ENCODE measurements at regions not wholly inside any gene's neighbourhood (a gene's known extent, or its start where the extent isn't known, plus 50 kb on each side); places are given as distances from the start of the nearest gene placed in this dataset.
A peak's percentile ranks its signal among the peaks of the same experiment; 100 is the strongest.

DNA sequence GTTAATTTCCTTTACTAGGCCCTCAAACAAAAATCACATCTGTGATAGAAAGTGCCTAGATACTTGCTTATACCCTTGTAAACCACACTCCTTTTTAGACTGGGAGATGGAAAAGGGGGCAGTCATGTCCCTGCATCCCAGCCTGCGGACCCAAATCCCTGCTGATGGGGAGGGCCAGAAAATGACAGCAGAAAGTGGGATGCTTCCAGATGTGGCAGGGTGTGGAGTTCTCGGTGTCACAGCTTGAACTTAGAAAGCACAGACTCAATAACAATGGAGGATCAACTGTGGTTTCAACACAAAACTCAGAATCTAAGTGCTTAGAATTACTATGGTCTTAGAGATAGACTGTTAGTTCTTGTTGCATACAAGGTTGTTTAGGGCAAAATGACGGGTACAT is 95.6 kb upstream of the F3 start:
- DNase-seq = no peak

DNA sequence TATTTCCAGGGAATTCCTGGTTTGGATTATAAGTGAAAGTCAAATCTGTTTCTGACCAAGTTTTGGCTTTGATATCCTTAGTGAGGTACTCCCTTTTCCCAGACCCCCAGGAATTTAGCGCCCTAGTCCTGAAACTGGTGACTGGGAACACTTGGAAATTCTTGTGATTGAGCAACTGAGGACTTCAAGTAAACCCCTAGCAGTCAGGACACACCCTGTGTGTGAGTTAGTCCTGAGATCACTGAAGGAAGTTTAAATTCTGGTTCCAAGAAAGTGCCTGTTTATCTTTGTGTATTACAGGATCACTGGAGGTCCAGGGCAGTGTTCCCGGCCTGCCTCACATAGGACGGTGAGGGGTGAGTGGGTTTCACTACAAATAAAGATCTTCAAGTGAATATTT is 95.1 kb upstream of the F3 start:
- no peak for DNase-seq

DNA sequence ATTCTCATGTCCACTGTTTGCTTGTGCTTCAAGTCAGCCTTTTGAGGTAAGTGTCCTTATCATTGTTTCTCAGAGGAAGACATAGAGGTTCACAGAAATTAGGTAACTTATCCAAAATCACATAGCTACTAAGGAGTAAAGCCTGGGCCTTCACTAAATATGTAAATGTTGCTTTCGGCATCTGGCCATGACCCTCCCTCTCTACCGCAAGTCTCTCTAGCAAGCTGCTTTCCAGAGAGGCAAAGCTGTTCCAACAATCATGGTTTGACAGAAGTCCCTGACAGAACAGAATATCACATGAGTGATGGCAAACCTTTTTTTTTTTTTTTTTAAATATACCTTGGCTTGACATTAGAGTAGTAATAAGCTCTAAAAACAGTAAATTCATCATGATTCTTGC is 94.5 kb upstream of the F3 start:
- DNase-seq = no peak

DNA sequence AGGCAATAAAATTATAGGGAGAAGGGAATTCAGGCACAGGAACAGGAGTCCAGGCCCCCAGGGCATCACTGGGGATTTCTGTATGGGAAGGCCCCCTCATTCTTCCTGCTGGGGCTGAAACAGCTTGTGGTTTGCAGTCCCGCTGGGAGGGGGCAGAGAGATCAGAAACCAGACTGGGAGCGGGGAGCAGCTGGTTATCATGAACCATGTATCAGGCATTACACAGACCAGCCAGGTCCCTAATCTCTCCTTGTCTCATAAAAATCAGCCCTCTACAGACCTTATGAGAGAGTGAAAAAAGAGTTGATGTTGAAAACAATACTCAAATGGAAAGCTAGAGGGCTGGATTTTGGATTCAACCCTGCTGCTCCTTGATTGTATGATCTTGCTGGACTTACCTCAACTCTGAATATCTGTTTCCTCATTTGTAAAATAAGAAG is 93.4 kb upstream of the F3 start:
- no peak for DNase-seq

DNA sequence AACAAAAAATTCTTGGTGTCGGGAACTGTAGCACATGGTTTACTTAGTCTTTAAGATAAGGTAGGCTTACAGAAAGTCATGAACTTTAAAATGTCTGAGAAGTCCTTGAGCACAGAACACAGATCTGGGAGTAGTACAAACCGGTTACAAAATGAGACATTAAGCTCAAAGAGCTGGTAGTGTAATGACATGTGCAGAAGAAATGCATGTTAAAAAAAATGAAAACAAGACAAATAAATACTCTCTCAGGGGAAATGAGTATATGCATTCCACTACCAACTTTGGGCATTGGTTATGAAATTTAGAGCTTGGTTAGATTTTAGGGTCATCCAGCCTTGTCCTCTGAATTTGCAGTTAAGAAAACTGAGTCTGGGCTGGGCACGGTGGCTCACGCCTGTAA is 91.5 kb upstream of the F3 start:
- no peak for DNase-seq

DNA sequence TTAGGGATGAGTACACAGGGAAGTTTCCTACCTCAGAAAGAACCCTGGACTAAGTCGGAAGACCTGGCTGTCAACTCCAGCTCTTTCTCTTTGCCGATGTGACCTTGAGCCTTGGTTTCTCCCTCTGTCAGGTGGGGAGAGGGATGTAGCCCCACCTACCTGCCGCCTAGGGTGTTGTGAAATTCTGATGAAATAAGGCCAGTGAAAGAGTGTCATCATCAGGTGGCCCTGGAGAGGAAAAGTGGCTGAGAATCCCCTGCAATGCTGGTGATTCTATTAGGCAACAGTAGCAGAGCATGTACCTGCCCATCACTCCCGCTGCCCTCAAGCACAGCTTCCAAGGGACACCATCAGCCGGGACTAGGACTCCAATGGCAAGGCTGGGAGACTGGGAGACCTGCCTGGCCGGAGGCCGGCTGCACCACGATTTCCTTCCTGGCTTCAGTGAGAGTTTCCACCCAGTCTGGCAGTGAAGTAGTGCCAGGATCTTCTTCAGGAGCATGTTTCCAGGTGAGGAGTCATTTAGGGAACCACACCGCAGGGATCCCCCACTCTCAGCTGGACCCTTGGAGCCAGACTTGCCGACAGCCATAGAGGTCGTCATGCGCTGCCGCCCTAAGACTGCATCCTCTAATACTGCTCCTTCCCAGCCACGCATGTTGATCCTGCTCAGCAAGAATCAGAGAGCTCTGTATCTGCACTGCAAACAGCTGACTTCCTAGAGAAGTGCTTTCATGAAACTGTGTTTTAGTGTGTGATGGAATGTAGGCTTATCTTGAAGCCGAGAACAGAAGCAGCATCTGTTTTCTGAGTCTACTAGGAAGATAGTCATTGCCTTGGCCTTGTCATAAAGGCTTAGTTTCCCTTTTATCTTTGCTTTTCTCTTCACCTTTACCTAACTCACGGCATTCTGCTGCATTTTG is 88.0 kb upstream of the F3 start:
- no peak for DNase-seq

DNA sequence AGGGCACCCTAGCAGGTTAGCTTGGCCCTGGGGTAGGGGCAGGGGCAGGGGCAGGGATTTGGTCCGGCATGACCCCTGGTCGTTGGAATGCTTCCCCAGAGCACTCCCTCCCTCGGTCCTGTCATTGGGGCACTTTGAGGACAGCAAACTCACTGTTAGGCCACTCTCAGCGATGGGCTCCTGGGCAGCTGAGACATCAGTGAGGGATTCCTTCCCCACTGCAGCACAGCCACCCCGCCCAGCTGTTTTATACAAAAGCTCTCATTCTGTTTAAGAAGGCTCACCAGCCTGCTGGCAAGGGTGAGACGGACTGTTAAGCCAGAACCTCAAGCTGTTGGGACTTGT is 86.9 kb upstream of the F3 start:
- DNase-seq = no peak

DNA sequence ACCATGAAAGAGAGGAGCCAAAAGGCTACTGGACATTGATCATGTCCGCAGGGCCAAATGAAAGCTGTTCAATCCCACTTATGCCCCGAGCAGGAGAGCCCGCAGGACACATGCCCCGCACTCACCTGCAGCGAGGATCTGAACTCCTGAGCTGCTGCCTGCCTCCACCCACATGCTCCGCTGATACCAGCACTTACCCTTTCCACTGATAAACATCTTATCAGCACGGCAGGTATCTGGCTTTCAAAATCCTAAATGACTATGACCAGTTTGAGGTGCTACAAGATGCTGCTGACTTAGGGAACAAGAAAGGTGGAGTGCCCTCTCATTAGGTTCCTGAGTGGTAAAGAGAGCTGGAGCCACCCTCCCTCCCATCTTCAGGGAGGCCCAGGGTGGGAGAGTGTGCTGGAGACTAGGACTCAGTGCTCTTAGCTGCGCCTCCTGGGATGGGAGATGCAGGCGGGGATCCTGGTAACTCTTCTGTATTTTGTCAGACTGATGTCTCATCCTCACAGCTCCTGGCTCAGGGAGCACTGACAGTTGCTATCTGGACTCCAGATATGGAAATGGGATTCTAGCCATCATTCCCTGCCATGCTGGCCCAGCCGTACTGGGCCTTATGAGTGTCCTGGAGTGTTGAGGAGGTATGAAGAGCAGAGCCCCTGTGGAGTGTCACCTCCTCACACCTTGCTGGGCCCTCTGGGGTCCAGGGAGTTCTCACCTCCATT is 86.4 kb upstream of the F3 start:
- DNase-seq = no peak

DNA sequence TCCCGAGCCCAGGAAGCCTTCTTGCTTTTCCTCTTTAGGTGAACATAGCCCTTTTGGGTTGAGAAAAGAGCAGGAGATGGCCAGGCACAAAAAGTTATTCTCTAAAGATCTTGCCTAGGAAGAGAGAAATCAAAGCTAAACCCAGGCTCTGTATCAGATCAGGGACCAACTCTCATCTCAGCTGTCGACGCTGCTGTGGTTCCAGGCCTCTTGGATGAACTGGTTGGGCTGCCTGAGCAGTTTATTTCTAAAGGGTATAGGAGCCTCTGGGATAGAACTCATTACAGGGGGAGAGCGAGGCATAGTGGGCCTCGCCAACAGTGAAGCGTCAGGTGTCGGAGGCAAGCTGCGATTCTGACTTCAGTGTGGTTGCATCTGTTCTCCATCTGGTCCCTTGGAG is 82.6 kb upstream of the F3 start:
- no peak for DNase-seq

DNA sequence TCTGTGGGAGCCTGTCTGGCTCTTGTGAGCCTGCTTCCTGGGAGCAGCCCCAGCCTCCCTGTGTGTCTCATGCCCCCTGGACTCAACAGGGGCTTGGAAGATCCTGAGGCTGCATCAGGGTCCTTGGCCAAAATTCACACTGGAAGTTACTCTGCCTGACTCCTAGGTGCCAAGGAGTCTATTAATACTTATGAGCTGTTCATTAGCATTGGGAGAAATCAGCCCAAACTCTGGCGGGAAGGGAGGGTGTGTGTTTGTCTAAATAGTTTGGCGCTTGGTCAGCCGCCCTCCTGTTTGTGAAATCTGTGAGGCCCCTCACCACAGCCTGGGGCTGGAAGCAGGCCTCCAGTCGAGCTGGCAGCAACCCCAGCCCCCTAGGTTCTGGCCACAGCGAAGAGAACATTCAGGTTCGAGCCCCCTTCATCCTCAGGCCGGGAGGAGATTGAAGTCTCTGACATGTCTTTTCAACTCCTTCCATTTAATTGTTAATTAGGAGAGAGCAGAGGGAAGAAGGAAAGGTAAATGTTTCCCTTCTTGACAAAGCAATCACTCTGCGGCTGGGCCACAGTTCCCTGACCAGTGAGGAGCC is 82.1 kb upstream of the F3 start:
- no peak for DNase-seq

DNA sequence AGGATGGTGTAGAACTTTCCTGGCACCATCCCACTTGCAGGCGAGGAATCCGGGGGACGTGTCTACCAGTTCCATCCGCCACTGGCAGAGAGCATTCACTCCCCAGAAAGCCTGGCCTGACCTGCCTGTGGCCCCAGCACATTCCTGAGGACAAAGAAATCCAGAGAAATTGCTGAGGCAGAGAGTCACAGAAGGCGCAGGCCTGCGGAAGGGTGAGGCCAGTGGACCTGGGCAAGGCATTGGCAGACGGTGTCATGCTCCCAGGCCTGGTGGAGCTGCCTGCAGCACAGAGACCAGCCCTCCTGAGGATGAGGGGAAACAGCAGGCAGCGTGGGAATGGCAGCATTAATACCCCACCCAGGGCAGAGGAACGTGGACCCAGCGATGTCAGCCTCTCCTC is 81.2 kb upstream of the F3 start:
- no peak for DNase-seq

DNA sequence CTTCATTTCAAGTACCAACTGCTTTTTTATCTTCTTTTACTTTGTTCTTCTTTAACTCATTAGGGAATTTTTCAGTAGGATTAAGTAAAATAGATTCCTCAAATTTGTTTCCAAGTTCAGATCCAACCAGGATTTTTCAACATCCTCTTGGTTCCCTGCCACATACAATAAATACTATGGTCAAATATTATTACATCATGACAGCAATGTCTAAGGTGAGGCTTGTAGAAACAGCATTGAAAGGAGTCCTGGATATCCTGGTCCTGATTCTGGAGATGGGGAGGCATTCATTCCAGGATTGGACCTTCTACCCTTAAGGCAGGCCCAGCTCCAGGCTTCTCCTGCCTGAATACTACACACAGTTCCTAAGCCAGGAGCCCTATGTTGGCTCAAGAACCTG is 80.2 kb upstream of the F3 start:
- no peak for DNase-seq

DNA sequence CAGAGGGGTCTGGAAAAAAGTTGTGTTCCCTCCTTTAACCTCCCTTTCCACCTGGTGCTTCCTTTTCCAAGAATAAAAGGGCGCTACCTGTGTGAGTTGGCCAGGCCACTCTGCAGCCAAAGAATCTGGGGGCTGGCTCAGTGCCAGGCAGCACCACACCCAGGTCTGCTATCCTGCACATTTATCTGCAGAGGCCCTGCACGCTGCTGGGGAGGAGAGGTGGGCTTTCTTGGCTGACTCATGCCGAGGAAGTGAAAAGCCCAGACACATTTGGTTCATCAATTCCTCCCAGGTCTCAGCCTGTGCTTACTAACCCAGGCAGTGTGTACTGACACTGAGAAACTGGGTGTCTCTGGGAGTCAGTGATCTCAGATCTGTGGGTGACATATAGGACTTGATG is 79.8 kb upstream of the F3 start:
- DNase-seq = no peak

DNA sequence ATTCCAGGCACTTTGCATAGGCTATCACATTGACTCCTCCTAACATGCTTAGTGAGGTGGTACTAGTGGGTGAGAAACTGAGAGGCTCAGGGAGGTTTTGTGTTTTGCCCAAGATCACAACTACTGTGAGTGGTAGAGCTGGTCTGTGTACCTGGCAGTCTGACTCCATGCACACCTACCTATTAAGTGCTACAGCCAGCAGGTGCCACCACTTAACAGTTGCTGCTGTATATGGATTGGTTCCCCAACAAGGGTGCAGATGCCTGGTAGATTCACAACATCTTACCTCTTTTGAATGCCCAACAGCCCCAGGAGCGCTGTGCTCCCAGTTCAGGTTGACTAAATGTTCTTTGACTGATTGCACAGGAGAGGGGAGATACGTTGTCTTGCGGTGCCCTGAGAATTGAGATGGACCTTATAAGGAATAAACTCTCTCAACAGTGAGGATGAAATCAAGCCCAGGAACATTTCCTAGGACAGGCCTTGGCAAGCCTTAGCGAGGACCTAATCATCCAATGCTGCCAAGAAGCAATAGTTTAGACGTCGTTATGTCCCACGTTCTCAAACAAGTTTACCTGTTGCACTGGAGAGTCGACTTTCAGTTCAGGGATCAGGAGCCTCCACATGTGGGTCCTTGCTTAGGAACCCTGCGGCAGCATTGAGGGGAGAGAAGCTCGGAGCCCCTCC is 78.9 kb upstream of the F3 start:
- DNase-seq = no peak

DNA sequence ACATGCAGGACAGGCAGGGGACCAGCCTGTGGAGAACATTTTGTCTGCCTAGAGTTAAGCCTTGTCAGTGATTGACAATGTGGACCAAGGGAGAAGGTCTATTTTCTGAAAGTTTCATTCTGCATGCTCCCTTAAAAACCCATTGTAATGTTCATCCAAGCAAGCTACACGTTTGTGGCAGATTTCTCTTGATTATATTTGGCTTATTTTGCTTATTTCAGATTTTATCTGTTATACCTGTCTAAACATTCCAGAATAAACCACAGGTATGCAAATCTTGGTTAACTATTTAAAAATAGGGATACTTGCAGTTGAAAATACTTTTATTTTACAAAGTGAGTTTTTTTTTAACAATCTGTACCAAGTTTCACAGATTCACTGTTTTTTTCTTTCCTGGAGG is 78.2 kb upstream of the F3 start:
- DNase-seq = no peak

DNA sequence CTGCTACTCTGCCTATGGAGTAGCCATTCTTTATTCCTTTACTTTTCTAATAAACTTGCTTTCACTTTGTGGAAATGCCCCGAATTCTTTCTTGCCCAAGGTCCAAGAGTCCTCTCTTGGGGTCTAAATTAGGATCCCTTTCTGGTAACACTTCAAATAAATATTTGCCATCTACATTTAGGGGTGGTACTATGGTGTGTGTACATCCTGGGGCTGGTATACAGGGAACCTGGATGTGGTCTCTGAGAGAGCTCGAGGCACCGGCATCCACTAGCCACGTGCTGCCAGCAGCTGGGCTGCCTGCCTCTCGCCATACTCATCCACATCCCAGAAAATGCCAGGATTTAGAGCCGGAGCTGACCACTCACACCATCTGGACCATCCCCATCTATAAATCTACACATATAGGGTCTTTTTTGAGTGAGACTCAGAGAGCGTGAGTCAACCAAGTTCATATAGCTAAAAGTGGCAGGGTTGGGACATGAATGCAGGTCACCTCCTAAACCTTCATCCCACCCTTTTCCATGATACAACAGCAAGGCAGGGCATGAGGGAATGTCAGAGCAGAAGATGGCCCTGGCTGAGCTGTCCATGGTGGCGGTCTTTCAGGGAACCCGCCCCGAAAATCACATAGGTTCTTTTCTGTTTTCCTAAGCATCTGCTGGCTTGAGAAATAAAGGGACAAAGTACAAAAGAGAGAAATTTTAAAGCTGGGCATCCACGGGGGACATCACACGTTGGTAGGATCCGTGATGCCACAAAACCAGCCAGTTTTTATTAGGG is 76.6 kb upstream of the F3 start:
- no peak for DNase-seq

DNA sequence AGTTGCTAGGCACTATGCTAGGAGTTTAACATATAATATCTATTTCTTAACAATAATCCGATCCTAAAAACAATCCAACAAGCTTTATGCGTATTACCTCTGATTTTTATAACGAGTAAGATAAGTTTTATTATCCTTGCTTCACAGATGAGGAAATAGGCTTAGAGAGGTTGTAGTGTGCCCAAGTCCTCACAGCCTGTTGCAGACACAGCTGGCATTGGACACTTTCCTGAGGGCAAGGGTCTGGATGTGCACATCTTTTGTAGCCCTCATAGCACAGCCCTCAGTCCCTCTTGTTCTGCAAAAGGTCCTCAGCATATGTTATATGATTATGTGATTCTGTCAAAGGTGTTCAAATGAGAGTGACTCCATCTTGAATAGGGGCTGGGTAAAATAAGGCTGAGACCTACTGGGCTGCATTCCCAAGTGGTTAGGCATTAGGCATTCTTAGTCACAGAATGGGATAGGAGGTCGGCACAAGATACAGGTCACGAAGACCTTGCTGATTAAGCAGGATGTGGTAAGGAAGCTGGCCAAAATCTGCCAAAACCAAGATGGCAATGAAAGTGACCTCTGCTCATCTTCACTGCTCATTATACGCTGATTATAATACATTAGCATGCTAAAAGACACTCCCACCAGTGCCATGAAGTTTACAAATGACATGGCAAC is 75.7 kb upstream of the F3 start:
- no peak for DNase-seq

DNA sequence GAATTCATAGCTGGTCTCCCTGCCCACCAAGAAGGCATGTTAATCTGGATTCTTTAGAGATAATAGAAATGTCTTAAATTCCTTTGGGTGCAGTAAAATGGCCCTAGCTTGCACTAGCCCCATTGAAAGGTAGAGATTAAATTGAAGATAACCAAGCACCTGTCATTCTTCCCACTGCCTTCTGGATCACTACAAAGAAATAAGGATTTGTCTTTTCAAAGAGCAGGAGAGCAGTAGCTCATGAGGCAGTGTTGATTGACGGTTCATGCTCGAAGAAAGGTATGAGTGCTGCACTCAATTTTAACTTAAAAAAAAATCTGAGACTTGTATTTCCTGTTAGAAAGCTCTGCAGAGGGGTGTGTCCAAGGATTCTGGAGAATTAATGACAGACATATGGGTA is 74.9 kb upstream of the F3 start:
- DNase-seq = no peak

DNA sequence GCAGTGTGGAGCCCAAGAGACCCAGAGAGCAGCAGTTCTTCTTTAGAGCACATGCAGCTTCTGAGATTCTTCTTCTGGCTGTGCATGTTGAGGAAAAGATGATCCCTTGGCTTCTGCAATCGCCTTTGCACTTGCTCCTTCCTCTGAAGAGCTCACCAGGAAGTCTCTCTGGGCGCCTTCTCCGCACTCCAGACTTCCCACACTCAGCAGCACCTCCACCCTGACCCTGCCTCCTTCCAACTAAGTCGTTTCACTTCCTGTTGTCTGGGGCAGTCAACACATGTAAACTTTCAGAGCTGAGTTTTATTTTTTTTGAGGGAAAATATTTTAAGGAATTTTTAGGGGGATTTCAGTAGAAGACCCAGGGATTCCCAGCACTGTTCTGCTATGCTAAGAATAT is 73.4 kb upstream of the F3 start:
- peak; percentile 36 to 41 for DNase-seq

DNA sequence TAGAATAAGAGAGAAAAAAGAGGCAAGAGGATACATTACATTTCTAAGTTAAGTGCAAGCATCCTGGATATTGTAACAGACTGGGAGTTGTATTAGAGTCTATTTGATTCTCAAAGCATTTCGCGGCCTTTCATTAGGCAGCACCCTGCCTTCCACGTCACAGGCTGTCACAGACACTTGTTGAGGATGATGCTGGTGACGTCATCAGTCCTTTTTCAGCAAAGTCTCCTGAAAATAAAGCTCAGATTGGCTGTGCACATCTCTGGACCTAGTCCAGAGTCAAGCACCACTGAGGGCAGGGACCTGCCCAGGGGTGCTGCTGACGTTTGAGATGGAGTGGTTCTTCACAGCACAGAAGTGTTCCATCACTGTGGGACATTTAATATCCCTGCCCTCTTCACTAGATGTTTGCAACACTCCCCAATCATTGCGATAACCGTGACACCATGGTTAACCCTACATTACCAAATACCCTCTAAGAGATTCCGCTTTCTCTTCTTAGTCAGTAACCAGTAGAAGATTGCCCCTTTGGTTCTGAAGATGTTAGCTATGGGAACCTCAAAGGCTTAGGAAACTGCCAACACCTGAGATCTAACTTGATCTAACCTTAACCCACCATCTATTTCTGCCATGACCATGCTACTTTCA is 72.7 kb upstream of the F3 start:
- DNase-seq = no peak

DNA sequence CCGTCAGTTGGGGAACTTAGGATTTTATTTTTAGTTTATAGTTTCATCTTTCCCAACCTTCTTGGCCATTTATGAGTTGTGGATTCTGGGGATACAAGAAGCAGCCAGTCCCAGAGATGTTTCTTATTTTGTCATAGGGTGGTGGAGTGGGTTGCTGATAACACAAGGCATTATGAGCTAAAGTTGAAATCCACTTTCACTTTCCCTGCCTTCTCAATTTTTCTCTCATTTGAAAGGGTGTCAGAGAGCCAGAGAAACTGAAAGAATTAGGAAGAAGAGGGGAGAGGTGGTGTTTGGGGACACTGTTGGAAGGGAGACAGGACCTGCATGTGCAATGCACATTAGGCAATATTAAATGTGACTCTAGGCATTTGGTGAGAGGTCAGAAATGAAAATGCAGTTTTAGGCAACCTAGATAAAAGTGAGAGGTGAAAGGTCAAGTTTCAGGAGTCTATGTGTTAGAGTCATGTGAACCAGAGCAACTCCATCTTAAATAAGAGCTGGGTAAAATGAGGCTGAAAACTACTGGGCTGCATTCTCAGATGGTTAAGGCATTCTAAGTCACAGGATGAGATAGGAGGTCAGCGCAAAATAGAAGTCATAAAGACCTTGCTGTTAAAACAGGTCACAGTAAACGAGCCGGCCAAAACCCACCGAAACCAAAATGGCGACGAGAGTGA is 71.1 kb upstream of the F3 start:
- no peak for DNase-seq

All from Kasumi-1 (cell line).